Fibroblast of lung (primary cell): ENCODE measurements at regions not wholly inside any gene's neighbourhood (a gene's known extent, or its start where the extent isn't known, plus 50 kb on each side); places are given as distances from the start of the nearest gene placed in this dataset.
A peak's percentile ranks its signal among the peaks of the same experiment; 100 is the strongest.

Experiments
- DNase-seq, 2 donors: peaks; one replicate each; pipeline versions ENCODE4 v3.0.0 to v3.0.0-alpha.2; 2010; ENCODE audit warnings: low read depth in 2 of 2
- H2AFZ ChIP-seq: 2 replicates; pipeline ENCODE4 v1.5.1; 2012; ENCODE audit warnings: low read length, control low read depth, inconsistent platforms
- H3K27ac ChIP-seq: 2 replicates; pipeline ENCODE4 v1.5.1; 2011; ENCODE audit warnings: low read length, control low read depth; ENCODE audit not compliant: insufficient read depth
- H3K27me3 ChIP-seq: 2 replicates; pipeline ENCODE4 v1.5.1; 2011; ENCODE audit warnings: mild to moderate bottlenecking, low read length; ENCODE audit not compliant: control insufficient read depth, insufficient read depth
- H3K36me3 ChIP-seq: 2 replicates; pipeline ENCODE4 v1.5.1; 2011; ENCODE audit warnings: low read length; ENCODE audit not compliant: control insufficient read depth, insufficient read depth
- H3K4me1 ChIP-seq: 2 replicates; pipeline ENCODE4 v1.5.1; 2011; ENCODE audit warnings: low read length; ENCODE audit not compliant: control insufficient read depth, insufficient read depth; ENCODE audit errors: extremely low read depth
- H3K4me2 ChIP-seq: 2 replicates; pipeline ENCODE4 v1.5.1; 2011; ENCODE audit warnings: low read length, control low read depth; ENCODE audit not compliant: insufficient read depth; ENCODE audit errors: extremely low read depth
- H3K4me3 ChIP-seq, 4 experiments: fragments of 200-600 bp in 1 of 4; sonication (generic) in 1 of 4; replicated peaks in 1 of 4; 2 replicates each; pipeline ENCODE4 v1.5.1; 2011 to 2016; ENCODE audit warnings: low read length in 4 of 4, low read depth in 3 of 4, mild to moderate bottlenecking in 3 of 4, control low read depth in 2 of 4, inconsistent platforms in 1 of 4, mixed read lengths in 1 of 4; ENCODE audit not compliant: insufficient read depth in 1 of 4; ENCODE audit errors: control extremely low read depth in 1 of 4
- H3K79me2 ChIP-seq: 2 replicates; pipeline ENCODE4 v1.5.1; 2012; ENCODE audit warnings: mild to moderate bottlenecking, low read length, inconsistent platforms; ENCODE audit not compliant: control insufficient read depth, insufficient read depth
- H3K9ac ChIP-seq: 2 replicates; pipeline ENCODE4 v1.5.1; 2011; ENCODE audit warnings: mild to moderate bottlenecking, low read length, control low read depth; ENCODE audit not compliant: insufficient read depth
- H3K9me3 ChIP-seq: 2 replicates; pipeline ENCODE4 v1.5.1; 2012; ENCODE audit warnings: low read depth, low read length; ENCODE audit not compliant: control insufficient read depth, insufficient read depth
- H4K20me1 ChIP-seq: 2 replicates; pipeline ENCODE4 v1.5.1; 2011; ENCODE audit warnings: low read length; ENCODE audit not compliant: control insufficient read depth, insufficient read depth; ENCODE audit errors: extremely low read depth
- CTCF ChIP-seq, 2 donors: IDR thresholded peaks in 1 of 2; conservative IDR thresholded peaks in 1 of 2; 1 replicate in 1 of 2; 2 replicates in 1 of 2; pipeline ENCODE4 v1.5.1; 2011 to 2012; ENCODE audit warnings: low read length in 2 of 2, control low read depth in 1 of 2, inconsistent platforms in 1 of 2, low read depth in 1 of 2, mild to moderate bottlenecking in 1 of 2
- EZH2 ChIP-seq: IDR thresholded peaks from 2 replicates; pipeline ENCODE4 v1.5.1; 2012; ENCODE audit warnings: low read length, control low read depth, mild to moderate bottlenecking; ENCODE audit errors: missing control alignments

GRCh38 chr13:61261746-61262472, 153.7 kb downstream of the PCDH20 start:
- DNase-seq = no peak
- H3K4me1 ChIP-seq = no peaks in the 10 kb centered on the region
- no peak overlapping the region for H2AFZ ChIP-seq
- H3K9me3 ChIP-seq = no peaks in the 10 kb centered on the region
- no peak overlapping the region for H3K9ac ChIP-seq
- H4K20me1 ChIP-seq = no peaks in the 10 kb centered on the region
- no peaks in the 10 kb centered on the region for H3K27me3 ChIP-seq
- no peak overlapping the region for H3K4me2 ChIP-seq
- no peaks in the 10 kb centered on the region for H3K36me3 ChIP-seq
- TF ChIP-seq CTCF (conservative IDR thresholded peaks at IDR 0.05 in 1 of 2, IDR thresholded peaks at IDR 0.05 in 1 of 2; ENCODE audit: low read depth in 1 of 2, low read length in 2 of 2) = no peak
- no peak for TF ChIP-seq EZH2
- no peak overlapping the region for H3K4me3 ChIP-seq
- no peaks in the 10 kb centered on the region for H3K79me2 ChIP-seq
- no peak overlapping the region for H3K27ac ChIP-seq

GRCh38 chr13:61258185-61258584, 157.5 kb downstream of the PCDH20 start:
- Histone ChIP-seq H3K9ac (no peak overlapping the region), H3K27me3 (no peaks in the 10 kb centered on the region), H3K27ac (no peak overlapping the region), H4K20me1 (no peaks in the 10 kb centered on the region), H2AFZ (no peak overlapping the region), H3K9me3 (no peaks in the 10 kb centered on the region), H3K4me3 (no peak overlapping the region), H3K36me3 (no peaks in the 10 kb centered on the region), H3K79me2 (no peaks in the 10 kb centered on the region), H3K4me1 (no peaks in the 10 kb centered on the region), H3K4me2 (no peak overlapping the region)
- TF ChIP-seq CTCF (conservative IDR thresholded peaks at IDR 0.05 in 1 of 2, IDR thresholded peaks at IDR 0.05 in 1 of 2; ENCODE audit: low read depth in 1 of 2, low read length in 2 of 2) = no peak
- DNase-seq = no peak

GRCh38 chr13:61255040-61255796, 160.4 kb downstream of the PCDH20 start:
- Histone ChIP-seq H4K20me1 (no peaks in the 10 kb centered on the region), H3K4me2 (no peak overlapping the region), H3K27me3 (no peaks in the 10 kb centered on the region), H3K9ac (no peak overlapping the region), H2AFZ (no peak overlapping the region), H3K27ac (no peak overlapping the region), H3K79me2 (no peaks in the 10 kb centered on the region), H3K4me3 (no peak overlapping the region), H3K9me3 (no peaks in the 10 kb centered on the region), H3K36me3 (no peaks in the 10 kb centered on the region), H3K4me1 (no peaks in the 10 kb centered on the region)
- TF ChIP-seq CTCF (conservative IDR thresholded peaks at IDR 0.05 in 1 of 2, IDR thresholded peaks at IDR 0.05 in 1 of 2; ENCODE audit: low read depth in 1 of 2, low read length in 2 of 2) = peak in 1 of 2 donors; percentile 23
- no peak for TF ChIP-seq EZH2
- peak; percentile 6 to 11 for DNase-seq
